GM23248 (cell line): ENCODE measurements at regions not wholly inside any gene's neighbourhood (a gene's known extent, or its start where the extent isn't known, plus 50 kb on each side); places are given as distances from the start of the nearest gene placed in this dataset.
"Not testable (repeated sequence)": the region's sequence is repeated elsewhere in the genome, so short reads cannot be mapped to it uniquely, and the experiment has no call there.

Source experiments
- DNase-seq: peaks from one replicate; pipeline ENCODE4 v3.0.0-alpha.2; 2015
- H2AFZ ChIP-seq: fragments of 200-600 bp; sonication (generic); 2 replicates; pipeline ENCODE4 v1.6.1; 2016; ENCODE audit warnings: antibody characterized with exemption
- H3F3A ChIP-seq: fragments of 200-600 bp; sonication (generic); 2 replicates; pipeline ENCODE4 v1.6.1; 2016; ENCODE audit warnings: mild to moderate bottlenecking, antibody characterized with exemption, mixed run types; ENCODE audit not compliant: insufficient read depth
- H3K27ac ChIP-seq: fragments of 200-600 bp; sonication (generic); 2 replicates; pipeline ENCODE4 v1.5.1; 2016; ENCODE audit warnings: mild to moderate bottlenecking
- H3K27me3 ChIP-seq: fragments of 200-600 bp; sonication (generic); replicated peaks from 2 replicates; pipeline ENCODE4 v1.6.1; 2016; ENCODE audit warnings: mild to moderate bottlenecking; ENCODE audit not compliant: insufficient read depth
- H3K36me3 ChIP-seq: fragments of 200-600 bp; sonication (generic); 2 replicates; pipeline ENCODE4 v1.6.1; 2016; ENCODE audit warnings: low read depth, mild to moderate bottlenecking
- H3K4me1 ChIP-seq: fragments of 200-600 bp; sonication (generic); 2 replicates; pipeline ENCODE4 v1.6.1; 2016; ENCODE audit warnings: mild to moderate bottlenecking; ENCODE audit not compliant: insufficient read depth
- H3K4me2 ChIP-seq: fragments of 200-600 bp; sonication (generic); one replicate; pipeline ENCODE4 v1.6.1; 2016; ENCODE audit warnings: mild to moderate bottlenecking; ENCODE audit not compliant: unreplicated experiment
- H3K4me3 ChIP-seq: fragments of 200-600 bp; sonication (generic); 2 replicates; pipeline ENCODE4 v1.5.1; 2016; ENCODE audit warnings: mild to moderate bottlenecking
- H3K79me2 ChIP-seq: fragments of 200-600 bp; sonication (generic); 2 replicates; pipeline ENCODE4 v1.6.1; 2016; ENCODE audit warnings: mild to moderate bottlenecking; ENCODE audit not compliant: insufficient read depth
- H3K9ac ChIP-seq: fragments of 200-600 bp; sonication (generic); 2 replicates; pipeline ENCODE4 v1.6.1; 2016; ENCODE audit warnings: mild to moderate bottlenecking
- H3K9me2 ChIP-seq: fragments of 200-600 bp; sonication (generic); 2 replicates; pipeline ENCODE4 v1.6.1; 2016; ENCODE audit warnings: mixed run types, mild to moderate bottlenecking, moderate library complexity; ENCODE audit not compliant: insufficient read depth
- H3K9me3 ChIP-seq: fragments of 200-600 bp; sonication (generic); one replicate; pipeline ENCODE4 v1.6.1; 2017; ENCODE audit warnings: low read depth
- H4K20me1 ChIP-seq: fragments of 200-600 bp; sonication (generic); 2 replicates; pipeline ENCODE4 v1.6.0; 2016; ENCODE audit not compliant: insufficient read depth
- EZH2 ChIP-seq: fragments of 200-600 bp; sonication (generic); IDR thresholded peaks from 2 replicates; pipeline ENCODE4 v1.6.1; 2018; ENCODE audit warnings: antibody characterized with exemption, mild to moderate bottlenecking; ENCODE audit not compliant: insufficient read depth, poor library complexity, severe bottlenecking
- EZH2phosphoT487 ChIP-seq: fragments of 200-600 bp; sonication (generic); IDR thresholded peaks from 2 replicates; pipeline ENCODE4 v1.6.1; 2018; ENCODE audit warnings: antibody characterized with exemption, moderate library complexity, mild to moderate bottlenecking, low read depth; ENCODE audit not compliant: insufficient read depth
- WGBS, 2 experiments: methylation state at CpG; one replicate each; pipeline ENCODE4 v1.1.6; 2015 to 2017; ENCODE audit warnings: low lambda C conversion rate in 2 of 2, low coverage in 1 of 2; ENCODE audit errors: missing lambda C conversion rate in 2 of 2; 5-methylcytosine and 5-hydroxymethylcytosine counted together
- in situ Hi-C: fragments of 300-500 bp; cut with MboI; formaldehyde crosslinking; loops from 2 replicates; pipeline ENCODE4 v1.15.0; 2020

- Histone ChIP-seq H3K79me2 (no peaks in the 10 kb centered on the region), H3K36me3 (no peaks in the 10 kb centered on the region), H3K4me2 (no peak overlapping the region), H3K9me2 (no peaks in the 10 kb centered on the region), H3K9ac (no peak overlapping the region), H2AFZ (no peak overlapping the region), H3F3A (no peaks in the 10 kb centered on the region), H4K20me1 (no peaks in the 10 kb centered on the region), H3K27me3 (no peaks in the 10 kb centered on the region), H3K27ac (no peak overlapping the region), H3K9me3 (no peaks in the 10 kb centered on the region), H3K4me3 (no peak overlapping the region), H3K4me1 (no peaks in the 10 kb centered on the region)
- 88 to 90% methylated on average over 20 of the region's 20 CpGs for WGBS, 2 experiments
- in situ Hi-C loops, result no loop called here
- peak; percentile 8 for DNase-seq
- TF ChIP-seq EZH2, result no peak
- no peak for TF ChIP-seq EZH2phosphoT487
These were observed 144.5 kb upstream of the BCL6 start for GRCh38 chr3:187889601-187890404.

DNA sequence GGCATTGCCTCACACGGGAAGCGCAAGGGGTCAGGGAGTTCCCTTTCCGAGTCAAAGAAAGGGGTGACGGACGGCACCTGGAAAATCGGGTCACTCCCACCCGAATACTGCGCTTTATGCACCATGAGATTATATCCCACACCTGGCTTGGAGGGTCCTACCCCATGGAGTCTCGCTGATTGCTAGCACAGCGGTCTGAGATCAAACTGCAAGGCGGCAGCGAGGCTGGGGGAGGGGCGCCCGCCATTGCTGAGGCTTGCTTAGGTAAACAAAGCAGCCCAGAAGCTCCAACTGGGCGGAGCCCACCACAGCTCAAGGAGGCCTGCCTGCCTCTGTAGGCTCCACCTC is 145.1 kb upstream of the BCL6 start:
- H3K79me2 ChIP-seq, H3K27ac ChIP-seq, H3K4me3 ChIP-seq, H3K9ac ChIP-seq, in situ Hi-C loops, H3K4me1 ChIP-seq, H4K20me1 ChIP-seq, H3K4me2 ChIP-seq, H2AFZ ChIP-seq, H3K9me3 ChIP-seq, DNase-seq, H3K9me2 ChIP-seq, H3K27me3 ChIP-seq, H3K36me3 ChIP-seq, H3F3A ChIP-seq: not testable (repeated sequence)
- WGBS, 2 experiments, result 92 to 95% methylated on average over 15 of the region's 15 CpGs

DNA sequence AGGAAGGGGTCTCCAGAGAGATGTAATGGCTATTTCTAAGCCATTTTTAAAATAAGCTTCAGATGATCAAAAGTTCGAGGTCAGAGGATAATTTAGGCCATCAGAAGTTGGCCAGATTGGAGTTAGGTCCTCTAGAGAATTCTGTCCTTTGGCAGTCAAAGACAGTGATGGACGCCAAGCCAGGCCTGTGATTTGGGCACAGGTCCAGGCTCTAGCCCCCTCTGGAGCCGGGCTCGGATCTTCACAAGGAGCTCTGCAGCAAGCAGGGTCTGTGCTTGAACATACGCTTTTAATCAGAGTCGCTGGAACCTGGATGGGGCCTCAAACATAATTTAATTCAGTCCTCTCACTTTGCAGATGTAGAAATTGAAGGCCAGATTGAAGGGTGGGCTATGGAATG is 151.4 kb upstream of the BCL6 start:
- WGBS, 2 experiments, result 45 to 46% methylated on average over 6 of the region's 6 CpGs
- Histone ChIP-seq H3K4me1 (no peaks in the 10 kb centered on the region), H3K4me3 (no peak overlapping the region), H3K79me2 (no peaks in the 10 kb centered on the region), H4K20me1 (no peaks in the 10 kb centered on the region), H3K36me3 (no peaks in the 10 kb centered on the region), H3K9ac (no peak overlapping the region), H3K9me2 (no peaks in the 10 kb centered on the region), H3K9me3 (no peaks in the 10 kb centered on the region), H3K27me3 (no peaks in the 10 kb centered on the region), H3K4me2 (no peak overlapping the region), H2AFZ (no peak overlapping the region), H3K27ac (no peak overlapping the region), H3F3A (no peaks in the 10 kb centered on the region)
- in situ Hi-C loops, result no loop called here
- no peak for DNase-seq
- TF ChIP-seq EZH2phosphoT487 (no peak), EZH2 (no peak)

GRCh38 chr3:187899246-187899645 is 154.0 kb upstream of the BCL6 start:
- Histone ChIP-seq H3K4me1 (0 out of 2 replicates have a peak, but pooled peaks cover 7% of the 10 kb centered on the region), H4K20me1 (no peaks in the 10 kb centered on the region), H3F3A (no peaks in the 10 kb centered on the region), H3K4me2 (no peak overlapping the region), H3K9me2 (no peaks in the 10 kb centered on the region), H3K79me2 (no peaks in the 10 kb centered on the region), H2AFZ (no peak overlapping the region), H3K27ac (no peak overlapping the region), H3K9ac (no peak overlapping the region), H3K9me3 (no peaks in the 10 kb centered on the region), H3K4me3 (no peak overlapping the region), H3K27me3 (no peaks in the 10 kb centered on the region), H3K36me3 (no peaks in the 10 kb centered on the region)
- no peak for DNase-seq
- in situ Hi-C loops, result no loop called here
- WGBS, 2 experiments, result 67 to 69% methylated on average over 4 of the region's 4 CpGs
- TF ChIP-seq EZH2 (no peak), EZH2phosphoT487 (no peak)
